SU-DHL-6 (cell line): ENCODE measurements at regions not wholly inside any gene's neighbourhood (a gene's known extent, or its start where the extent isn't known, plus 50 kb on each side); places are given as distances from the start of the nearest gene placed in this dataset.

Experiments
- H2AFZ ChIP-seq: fragments of 200-600 bp; sonication (generic); 2 replicates; pipeline ENCODE4 v1.6.1; 2014; ENCODE audit warnings: low read depth, mild to moderate bottlenecking, moderate library complexity, mixed read lengths, antibody characterized with exemption, low read length; ENCODE audit not compliant: severe bottlenecking
- H3F3A ChIP-seq: fragments of 200-600 bp; shearing (Covaris generic); 2 replicates; pipeline ENCODE4 v1.6.0; 2016; ENCODE audit warnings: antibody characterized with exemption, mild to moderate bottlenecking; ENCODE audit not compliant: insufficient read depth
- H3K27ac ChIP-seq: fragments of 200-600 bp; sonication (generic); 2 replicates; pipeline ENCODE4 v1.5.1; 2016; ENCODE audit warnings: low read depth, mild to moderate bottlenecking, low read length, moderate library complexity, mixed read lengths
- H3K27me3 ChIP-seq: fragments of 200-600 bp; sonication (generic), shearing (Covaris generic); 2 replicates; pipeline ENCODE4 v1.6.0; 2014; ENCODE audit warnings: mild to moderate bottlenecking, low read length
- H3K36me3 ChIP-seq: fragments of 200-600 bp; sonication (generic); 2 replicates; pipeline ENCODE4 v1.6.1; 2014; ENCODE audit warnings: mild to moderate bottlenecking, low read length, mixed read lengths
- H3K4me2 ChIP-seq: fragments of 300-600, 200-600 bp; shearing (Covaris generic), sonication (generic); 2 replicates; pipeline ENCODE4 v1.6.0; 2014; ENCODE audit warnings: low read length, low read depth, mild to moderate bottlenecking; ENCODE audit not compliant: poor library complexity, severe bottlenecking
- H3K4me3 ChIP-seq: fragments of 200-600 bp; sonication (generic); 2 replicates; pipeline ENCODE4 v1.5.1; 2014; ENCODE audit warnings: antibody characterized with exemption, low read length, mild to moderate bottlenecking, mixed read lengths; ENCODE audit not compliant: insufficient read depth, poor library complexity, severe bottlenecking
- H3K79me2 ChIP-seq: fragments of 200-600 bp; sonication (generic); 2 replicates; pipeline ENCODE4 v1.6.1; 2014; ENCODE audit warnings: mild to moderate bottlenecking, low read length, moderate library complexity; ENCODE audit not compliant: insufficient read depth
- H3K9ac ChIP-seq: fragments of 200-600 bp; sonication (generic); 2 replicates; pipeline ENCODE4 v1.7.0; 2014; ENCODE audit warnings: mild to moderate bottlenecking, low read length
- H3K9me2 ChIP-seq: fragments of 200-600 bp; sonication (generic); replicated peaks from 2 replicates; pipeline ENCODE4 v1.6.1; 2014; ENCODE audit warnings: low read length; ENCODE audit not compliant: insufficient read depth
- H3K9me3 ChIP-seq: fragments of 200-600 bp; sonication (generic); 2 replicates; pipeline ENCODE4 v1.6.1; 2014; ENCODE audit warnings: low read length, mixed read lengths; ENCODE audit not compliant: insufficient read depth
- H4K20me1 ChIP-seq: fragments of 200-600 bp; sonication (generic); 2 replicates; pipeline ENCODE4 v1.6.1; 2014; ENCODE audit warnings: low read depth, mild to moderate bottlenecking, antibody characterized with exemption, low read length, moderate library complexity, mixed read lengths
- CTCF ChIP-seq: fragments of 200-600 bp; sonication (generic); IDR thresholded peaks from one replicate; pipeline ENCODE4 v1.5.1; 2017; ENCODE audit warnings: antibody characterized with exemption, mild to moderate bottlenecking, low read length, moderate library complexity; ENCODE audit not compliant: insufficient read depth, poor library complexity, severe bottlenecking
- EZH2phosphoT487 ChIP-seq: fragments of 200-600 bp; sonication (generic), shearing (Covaris generic); conservative IDR thresholded peaks from 2 replicates; pipeline ENCODE4 v1.6.1; 2018; ENCODE audit warnings: mild to moderate bottlenecking, antibody characterized with exemption, low read length, moderate library complexity, mixed read lengths

GRCh38 chr18:27577265-27577664 lies 392.2 kb upstream of the CHST9 start:
- H2AFZ ChIP-seq, result no peak overlapping the region
- TF ChIP-seq CTCF (no peak), EZH2phosphoT487 (no peak)
- no peak overlapping the region for H3K4me2 ChIP-seq

GRCh38 chr18:27567434-27567833 lies 382.3 kb upstream of the CHST9 start:
- H3F3A ChIP-seq, result no peaks in the 10 kb centered on the region
- no peaks in the 10 kb centered on the region for H3K79me2 ChIP-seq
- no peak overlapping the region for H3K4me3 ChIP-seq
- H3K9me3 ChIP-seq, result no peaks in the 10 kb centered on the region
- H3K27me3 ChIP-seq, result no peaks in the 10 kb centered on the region
- no peak overlapping the region for H3K27ac ChIP-seq
- no peaks in the 10 kb centered on the region for H4K20me1 ChIP-seq
- H3K9me2 ChIP-seq, result no peaks in the 10 kb centered on the region
- TF ChIP-seq CTCF (no peak), EZH2phosphoT487 (no peak)
- H3K9ac ChIP-seq, result no peak overlapping the region
- no peak overlapping the region for H3K4me2 ChIP-seq
- no peak overlapping the region for H2AFZ ChIP-seq
- H3K36me3 ChIP-seq, result no peaks in the 10 kb centered on the region

More at GRCh38 chr18:27577265-27577664, 392.2 kb upstream of the CHST9 start:
- H3F3A ChIP-seq, result no peaks in the 10 kb centered on the region
- no peak overlapping the region for H3K27ac ChIP-seq
- H3K9ac ChIP-seq, result no peak overlapping the region
- H3K27me3 ChIP-seq, result no peaks in the 10 kb centered on the region
- no peaks in the 10 kb centered on the region for H3K79me2 ChIP-seq
- no peaks in the 10 kb centered on the region for H3K9me2 ChIP-seq
- H4K20me1 ChIP-seq, result no peaks in the 10 kb centered on the region
- H3K9me3 ChIP-seq, result 0 out of 2 replicates have a peak, but pooled peaks cover 7% of the 10 kb centered on the region
- H3K4me3 ChIP-seq, result no peak overlapping the region
- no peaks in the 10 kb centered on the region for H3K36me3 ChIP-seq

- Histone ChIP-seq H3K4me3 (no peak overlapping the region), H2AFZ (no peak overlapping the region), H3K4me2 (no peak overlapping the region), H3K9me2 (no peaks in the 10 kb centered on the region), H3K27me3 (no peaks in the 10 kb centered on the region), H3K27ac (no peak overlapping the region), H3K79me2 (no peaks in the 10 kb centered on the region), H3K36me3 (no peaks in the 10 kb centered on the region), H3K9me3 (no peaks in the 10 kb centered on the region), H3F3A (no peaks in the 10 kb centered on the region), H4K20me1 (no peaks in the 10 kb centered on the region), H3K9ac (no peak overlapping the region)
- TF ChIP-seq EZH2phosphoT487, result no peak
- no peak for TF ChIP-seq CTCF
These were observed 379.0 kb upstream of the CHST9 start for GRCh38 chr18:27564066-27564465.
